ENCODE measurements at regions not wholly inside any gene's neighbourhood (a gene's known extent, or its start where the extent isn't known, plus 50 kb on each side); places are given as distances from the start of the nearest gene placed in this dataset.

- no peak overlapping the region for H3K4me3 Mint-ChIP-seq
- DNase-seq, result no peak
- no peak overlapping the region for H3K4me2 ChIP-seq (ENCODE audit: insufficient read depth, insufficient read length, low read length)
- no peak overlapping the region for H3K14ac ChIP-seq (ENCODE audit: insufficient read depth, low read length)
- no peak overlapping the region for H2BK20ac ChIP-seq (ENCODE audit: low read depth, low read length, poor library complexity, severe bottlenecking)
- H2BK5ac ChIP-seq (ENCODE audit: insufficient read length, low read length), result no peak overlapping the region
- H3K27ac ChIP-seq (ENCODE audit: insufficient read length, low read depth, low read length), result no peak overlapping the region
- no peak overlapping the region for H4K5ac ChIP-seq (ENCODE audit: insufficient read length, low read depth, low read length)
- H2AK5ac ChIP-seq (ENCODE audit: insufficient read length, low read length), result no peak overlapping the region
- no peak overlapping the region for H2BK12ac ChIP-seq (ENCODE audit: insufficient read length, low read depth, low read length)
- TF ChIP-seq CTCF (conservative IDR thresholded peaks at IDR 0.05), result no peak
- no peaks in the 10 kb centered on the region; a peak in 1 of 7 replicates for H3K36me3 Mint-ChIP-seq (ENCODE audit: insufficient read depth in 1 of 3, low read depth in 3 of 3)
- H4K20me1 ChIP-seq (ENCODE audit: control insufficient read depth, insufficient read depth, insufficient read length), result no peaks in the 10 kb centered on the region
- WGBS (ENCODE audit: extremely low coverage, insufficient read length, low lambda C conversion rate), result no CpG with 5 or more reads among the region's 3 CpGs
- H3K9me3 Mint-ChIP-seq, result no peaks in the 10 kb centered on the region
- H3K23ac ChIP-seq (ENCODE audit: insufficient read length, low read depth, low read length), result no peak overlapping the region
- no peak overlapping the region for H3K56ac ChIP-seq (ENCODE audit: insufficient read length, low read depth, low read length)
- H4K91ac ChIP-seq (ENCODE audit: insufficient read length, low read depth, low read length), result no peak overlapping the region
- no peak overlapping the region for H3T11ph ChIP-seq (ENCODE audit: low read length)
- no peaks in the 10 kb centered on the region for H3K79me2 ChIP-seq (ENCODE audit: insufficient read depth, low read length)
- H3K23me2 ChIP-seq (ENCODE audit: insufficient read length, low read depth, low read length, poor library complexity, severe bottlenecking), result no peaks in the 10 kb centered on the region
- H2AFZ ChIP-seq (ENCODE audit: low read length), result no peak overlapping the region
- H3K9ac ChIP-seq (ENCODE audit: extremely low read depth, insufficient read length, low read length), result no peak overlapping the region
- no peak overlapping the region for H3K27ac Mint-ChIP-seq
- H4K8ac ChIP-seq (replicated peaks; ENCODE audit: insufficient read length, low read depth, low read length), result no peak overlapping the region
- H3K4me1 Mint-ChIP-seq, result peaks cover 6 to 11% of the 10 kb centered on the region in 2 experiments
- no peak overlapping the region for H2BK120ac ChIP-seq (ENCODE audit: low read depth, low read length, poor library complexity, severe bottlenecking)
- no peak overlapping the region for H2BK15ac ChIP-seq (ENCODE audit: low read depth, low read length)
- no peaks in the 10 kb centered on the region for H3K79me1 ChIP-seq (ENCODE audit: insufficient read depth, low read depth, low read length, poor library complexity, severe bottlenecking)
- H3K4ac ChIP-seq (ENCODE audit: low read depth, low read length), result no peak overlapping the region
- H3K4me1 ChIP-seq (ENCODE audit: insufficient read depth, low read length), result no peaks in the 10 kb centered on the region
- no peaks in the 10 kb centered on the region for H3K27me3 ChIP-seq (ENCODE audit: insufficient read depth, low read length)
- H3K9me3 ChIP-seq (ENCODE audit: control insufficient read depth, low read depth, low read length), result no peaks in the 10 kb centered on the region
- no peak overlapping the region for H3K18ac ChIP-seq (ENCODE audit: insufficient read length, low read depth, low read length)
- no peaks in the 10 kb centered on the region for H3K27me3 Mint-ChIP-seq (ENCODE audit: low read depth)
Observed at GRCh38 chr6:153588330-153588729, 450.7 kb upstream of the OPRM1 start.
